ENCODE measurements at regions not wholly inside any gene's neighbourhood (a gene's known extent, or its start where the extent isn't known, plus 50 kb on each side); places are given as distances from the start of the nearest gene placed in this dataset.
A peak's percentile ranks its signal among the peaks of the same experiment; 100 is the strongest.
"Not testable (repeated sequence)": the region's sequence is repeated elsewhere in the genome, so short reads cannot be mapped to it uniquely, and the experiment has no call there.

DNA sequence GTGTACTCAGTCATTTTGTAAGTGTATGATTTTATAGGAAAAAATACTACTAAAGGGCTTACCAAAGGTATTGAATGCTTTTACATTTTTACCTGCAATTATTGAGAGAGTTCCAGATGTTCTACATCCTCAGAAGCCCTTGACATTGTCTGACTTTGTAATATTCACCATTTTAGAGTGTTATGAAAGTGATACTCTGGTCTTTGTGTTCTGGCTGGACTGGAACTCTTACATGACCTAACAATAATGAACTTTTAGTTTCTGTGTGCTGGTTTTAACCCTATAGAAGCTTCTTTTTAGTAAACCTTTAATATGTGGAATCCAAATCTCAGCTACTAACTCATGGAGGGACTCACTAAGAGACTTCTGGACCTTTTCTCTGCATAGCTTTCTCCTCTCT, 478.8 kb upstream of the SPANXN1 start:
- DNase-seq (ENCODE audit: low read depth): no peak

DNA sequence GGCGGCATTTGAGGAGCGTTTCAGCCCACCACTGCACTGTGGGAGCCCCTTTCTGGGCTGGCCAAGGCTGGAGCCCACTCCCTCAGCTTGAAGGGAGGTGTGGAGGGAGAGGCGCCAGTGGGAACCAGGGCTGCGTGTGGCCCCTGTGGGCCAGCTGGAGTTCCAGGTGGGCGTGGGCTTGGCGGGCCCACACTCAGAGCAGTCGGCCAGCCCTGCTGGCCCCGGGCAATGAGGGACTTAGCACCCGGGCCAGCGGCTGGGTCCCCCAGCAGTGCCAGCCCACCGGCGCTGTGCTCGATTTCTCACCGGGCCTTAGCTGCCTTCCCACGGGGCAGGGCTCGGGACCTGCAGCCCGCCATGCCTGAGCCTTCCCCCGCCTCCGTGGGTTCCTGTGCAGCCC, 463.8 kb upstream of the SPANXN1 start:
- H3K4me3 ChIP-seq (ENCODE audit: low read depth, low read length); DNase-seq (ENCODE audit: low read depth): not testable (repeated sequence)

More for the DNA sequence above, 478.8 kb upstream of the SPANXN1 start:
- no peak overlapping the region for H3K4me3 ChIP-seq (ENCODE audit: low read depth, low read length)

DNA sequence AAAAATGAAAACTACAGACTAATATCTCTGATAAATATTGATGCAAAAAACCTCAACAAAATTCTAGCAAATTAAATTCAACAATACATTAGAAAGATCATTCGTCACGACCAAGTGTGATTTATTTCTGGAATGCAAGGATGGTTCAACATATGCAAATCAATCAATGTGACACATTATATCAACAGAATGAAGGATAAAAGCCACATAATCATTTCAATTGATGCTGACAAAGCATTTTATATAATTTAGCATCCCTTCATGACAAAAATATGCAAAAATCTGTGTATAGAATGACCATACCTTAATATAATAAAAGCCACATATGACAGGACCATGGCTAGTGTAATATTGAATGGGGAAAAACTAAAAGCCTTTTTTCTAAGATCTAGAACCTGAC, 457.2 kb upstream of the SPANXN1 start:
- no peak for DNase-seq (ENCODE audit: low read depth)
- H3K4me3 ChIP-seq (ENCODE audit: low read depth, low read length): no peak overlapping the region

DNA sequence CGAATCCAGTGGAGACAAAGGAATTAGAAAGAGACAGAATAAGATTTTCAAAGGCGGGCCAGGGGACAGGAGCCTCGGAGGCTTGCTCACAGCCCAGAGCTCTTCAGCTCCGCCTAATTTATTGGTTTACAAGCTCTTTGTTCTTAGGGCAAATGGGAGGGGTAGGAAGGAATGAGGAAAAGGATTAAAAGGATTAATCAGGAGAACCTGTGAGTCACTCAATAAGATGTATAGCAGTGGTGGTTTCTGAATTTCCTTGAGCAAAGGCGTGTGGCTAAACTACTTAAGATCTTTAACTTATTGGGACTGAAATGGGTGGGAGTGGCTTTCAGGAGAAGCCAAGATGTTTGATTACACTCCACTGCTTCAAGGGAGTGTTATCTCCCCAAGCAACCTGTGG, 456.0 kb upstream of the SPANXN1 start:
- no peak for DNase-seq (ENCODE audit: low read depth)
- no peak overlapping the region for H3K4me3 ChIP-seq (ENCODE audit: low read depth, low read length)

DNA sequence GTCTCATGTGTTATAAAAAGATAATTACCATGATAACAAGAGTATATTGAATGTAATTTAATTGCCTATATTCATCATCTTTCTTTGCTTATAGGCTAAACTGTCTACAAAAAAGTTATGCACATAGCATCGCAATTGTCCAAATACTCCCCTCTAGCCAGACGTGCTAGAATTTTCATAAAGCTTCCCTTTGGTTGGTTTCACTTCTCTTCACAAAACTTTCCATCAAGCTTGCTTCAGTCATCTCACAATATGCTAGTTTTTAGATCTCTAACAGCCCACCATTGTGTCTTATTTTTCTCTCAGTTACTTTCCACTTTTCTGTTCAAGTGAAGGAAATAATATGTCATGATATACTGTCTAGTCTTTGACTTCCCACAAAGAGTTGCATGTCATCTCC, 448.3 kb upstream of the SPANXN1 start:
- no peak for DNase-seq (ENCODE audit: low read depth)
- no peak overlapping the region for H3K4me3 ChIP-seq (ENCODE audit: low read depth, low read length)

DNA sequence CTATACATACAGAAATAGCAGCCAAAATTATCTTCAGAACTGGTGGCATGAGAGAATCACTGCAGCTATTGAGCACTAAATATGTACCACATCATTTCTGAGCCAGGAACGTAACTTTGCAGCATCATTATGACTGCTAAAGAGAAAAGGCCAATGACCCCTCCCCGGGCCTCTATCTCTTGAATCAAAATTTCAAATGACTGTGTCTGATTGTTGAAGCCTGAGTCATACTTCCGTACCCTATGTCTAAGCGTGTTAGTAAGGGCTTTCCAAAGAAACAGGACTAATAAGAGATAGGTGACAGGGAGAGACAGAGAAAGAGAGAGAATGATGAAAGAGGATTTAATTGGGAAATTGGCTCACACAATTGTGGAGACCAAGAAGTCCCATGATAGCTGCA, 445.5 kb upstream of the SPANXN1 start:
- peak; percentile 33 for DNase-seq (ENCODE audit: low read depth)
- no peak overlapping the region for H3K4me3 ChIP-seq (ENCODE audit: low read depth, low read length)

DNA sequence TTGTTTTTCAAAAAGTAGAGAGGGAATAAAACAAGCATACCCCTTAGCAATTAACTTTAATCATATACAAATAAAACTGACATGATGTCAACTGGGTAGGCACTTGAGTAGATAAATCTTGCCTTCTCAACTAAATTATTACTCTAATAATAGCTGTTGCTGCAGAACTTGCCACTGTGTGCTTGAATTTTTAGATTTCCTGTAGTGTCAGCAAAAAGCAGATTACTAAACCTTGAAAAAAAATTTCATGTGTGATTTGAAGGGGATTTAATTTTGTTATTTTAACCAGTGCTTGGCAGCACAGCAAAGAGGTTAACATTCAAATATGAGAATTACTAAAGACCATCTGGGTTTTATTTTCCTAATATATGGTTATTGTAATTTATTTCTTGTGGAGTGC, 438.3 kb upstream of the SPANXN1 start:
- H3K4me3 ChIP-seq (ENCODE audit: low read depth, low read length): no peak overlapping the region
- DNase-seq (ENCODE audit: low read depth): no peak

DNA sequence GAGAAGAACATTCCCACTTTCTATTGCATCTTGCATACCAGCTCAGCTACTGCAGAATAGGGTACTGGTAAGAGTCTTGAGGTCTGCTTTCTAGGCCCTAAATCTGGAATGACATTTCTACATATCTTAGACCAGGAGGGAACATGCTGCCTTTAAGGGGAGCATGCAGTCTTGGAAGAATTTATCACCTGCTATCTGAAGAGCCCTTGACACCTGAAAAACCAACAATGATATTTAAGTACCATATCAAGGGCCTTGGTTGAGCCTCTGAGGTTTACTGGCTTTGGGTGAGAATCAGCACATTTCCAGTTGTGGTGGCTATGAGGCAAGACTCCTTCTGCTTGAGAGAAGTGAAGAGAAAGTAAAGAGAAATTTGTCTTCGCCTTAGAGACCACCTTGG, 436.8 kb upstream of the SPANXN1 start:
- H3K4me3 ChIP-seq (ENCODE audit: low read depth, low read length): no peak overlapping the region
- DNase-seq (ENCODE audit: low read depth): no peak

DNA sequence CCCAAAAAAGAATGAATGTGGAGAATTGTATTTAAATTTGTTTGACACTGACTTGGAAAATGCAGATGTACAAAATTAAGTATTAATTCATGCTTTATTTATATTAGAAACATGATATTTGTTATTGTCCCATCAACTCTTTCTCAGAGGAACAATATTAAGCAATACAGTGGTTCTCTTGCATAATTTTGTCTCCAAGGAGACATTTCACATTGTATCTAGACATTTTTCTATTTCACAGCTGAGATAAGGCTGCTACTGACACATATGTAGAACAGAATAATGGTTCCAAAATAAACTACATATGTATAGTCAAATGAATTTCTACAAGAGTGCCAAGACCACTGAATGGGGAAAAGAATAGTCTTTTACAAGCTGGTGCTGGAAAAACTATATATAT, 427.9 kb upstream of the SPANXN1 start:
- no peak for DNase-seq (ENCODE audit: low read depth)
- no peak overlapping the region for H3K4me3 ChIP-seq (ENCODE audit: low read depth, low read length)

DNA sequence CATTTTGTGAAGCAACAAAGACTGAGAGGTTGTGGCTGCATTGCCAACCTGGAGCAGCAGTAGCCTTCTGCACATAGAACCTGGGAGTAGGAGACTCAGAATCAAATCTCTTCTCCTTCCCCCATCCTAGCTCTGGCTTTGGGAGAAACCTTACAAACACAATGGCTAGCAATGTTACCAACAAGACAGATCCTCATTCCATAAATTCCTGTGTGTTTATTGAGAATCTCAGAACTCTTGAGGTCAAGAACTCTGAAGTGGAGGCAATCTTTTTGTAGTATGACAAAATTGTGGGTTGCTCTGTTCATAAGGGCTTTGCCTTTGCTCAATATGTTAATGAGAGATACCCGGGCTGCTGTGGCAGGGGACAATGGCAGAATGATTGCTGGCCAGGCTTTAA, 406.7 kb upstream of the SPANXN1 start:
- H3K4me3 ChIP-seq (ENCODE audit: low read depth, low read length): no peak overlapping the region
- no peak for DNase-seq (ENCODE audit: low read depth)

DNA sequence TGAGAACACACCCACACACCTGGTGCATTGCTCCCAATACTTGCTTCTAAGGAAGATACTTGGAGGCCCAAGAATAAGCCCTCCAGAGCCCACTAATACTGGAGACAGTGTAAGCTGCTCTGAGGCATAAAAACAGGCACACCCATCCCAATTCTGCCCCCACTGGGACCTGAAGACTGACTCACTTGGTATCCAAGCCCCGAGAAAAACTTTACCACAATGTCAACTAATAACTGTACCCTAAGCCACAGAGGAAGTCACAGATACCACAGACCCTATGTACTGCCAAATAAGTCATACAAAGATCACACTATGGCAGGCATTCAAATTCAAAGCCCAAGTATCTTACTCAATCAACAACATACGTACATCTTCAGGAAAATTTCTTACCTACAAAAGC, 398.2 kb upstream of the SPANXN1 start:
- DNase-seq (ENCODE audit: low read depth): peak; percentile 31
- H3K4me3 ChIP-seq (ENCODE audit: low read depth, low read length): no peak overlapping the region

DNA sequence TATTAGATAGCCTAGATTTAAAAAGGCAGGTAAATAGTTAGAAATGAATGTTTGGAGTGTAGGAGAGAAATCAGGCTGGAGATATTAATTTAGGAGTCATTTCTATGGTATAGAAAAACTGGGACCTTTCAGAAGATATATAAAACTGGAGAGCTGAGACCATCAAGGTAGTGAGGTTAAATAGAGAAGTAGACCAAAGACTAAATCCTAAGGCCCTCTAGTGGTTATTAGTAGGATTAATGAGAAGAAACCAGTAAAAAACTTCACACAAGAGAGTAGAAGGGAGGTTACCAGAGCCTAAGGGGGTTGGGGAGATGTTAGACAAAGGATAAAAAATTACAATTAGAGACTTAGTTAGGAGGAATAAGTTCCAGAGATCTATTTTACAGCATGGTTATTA, 351.0 kb upstream of the SPANXN1 start:
- DNase-seq (ENCODE audit: low read depth): no peak
- H3K4me3 ChIP-seq (ENCODE audit: low read depth, low read length): no peak overlapping the region

DNA sequence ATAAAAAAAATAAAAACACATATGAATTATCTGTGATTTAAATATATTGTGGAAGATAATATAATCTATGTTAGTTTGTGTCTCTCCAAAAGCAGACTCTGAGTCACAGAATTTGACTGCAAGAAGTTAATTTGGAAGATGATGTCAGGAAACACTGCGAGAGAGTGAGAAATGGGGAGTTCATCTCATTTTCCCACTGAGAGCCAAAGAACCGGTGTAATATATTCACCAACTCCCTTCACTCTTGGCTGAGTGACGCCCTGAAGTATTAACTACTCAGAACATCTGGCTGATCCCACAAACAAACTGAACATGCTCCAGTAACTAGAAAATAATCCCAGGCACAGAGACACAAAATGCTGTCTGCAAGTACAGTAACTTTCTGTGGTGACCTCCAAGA, 345.8 kb upstream of the SPANXN1 start:
- DNase-seq (ENCODE audit: low read depth): no peak
- H3K4me3 ChIP-seq (ENCODE audit: low read depth, low read length): no peak overlapping the region

DNA sequence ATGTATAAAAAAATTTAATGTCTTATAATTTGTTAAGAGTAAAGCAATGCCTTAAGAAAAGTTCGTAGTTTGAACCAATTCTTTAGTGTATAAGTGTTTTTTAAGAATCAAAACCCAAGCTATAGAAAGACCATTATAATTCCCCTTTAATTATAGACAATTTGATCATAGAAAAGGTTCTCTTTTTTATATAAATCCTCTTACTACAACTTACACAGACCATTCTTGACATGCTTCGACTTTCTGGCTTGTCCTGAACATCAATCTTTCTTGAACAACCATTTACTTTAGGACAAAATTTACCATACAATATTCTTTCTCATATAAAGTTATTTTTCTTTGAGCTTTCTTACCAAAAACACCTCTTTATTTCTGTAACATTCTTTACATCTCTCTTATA, 330.5 kb upstream of the SPANXN1 start:
- no peak overlapping the region for H3K4me3 ChIP-seq (ENCODE audit: low read depth, low read length)
- no peak for DNase-seq (ENCODE audit: low read depth)

DNA sequence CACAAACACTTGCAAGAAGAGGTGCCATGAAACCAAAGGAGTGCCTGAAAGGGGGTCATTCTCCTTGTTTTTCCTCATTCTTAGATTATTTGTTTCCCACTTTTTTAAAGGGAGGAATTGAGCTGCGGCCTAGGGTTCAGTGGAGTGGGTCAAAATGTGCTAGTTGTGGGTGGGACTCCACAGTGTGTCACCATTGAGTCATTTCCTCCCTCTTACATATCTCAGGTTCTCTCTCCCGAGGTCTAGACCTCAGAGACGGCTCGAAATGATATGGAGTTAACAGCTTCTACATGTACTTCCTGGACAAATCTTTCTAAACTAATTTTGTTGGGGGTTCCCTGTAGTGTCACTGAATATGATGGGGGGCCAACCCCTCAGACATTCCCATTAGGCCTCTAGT, 328.4 kb upstream of the SPANXN1 start:
- no peak for DNase-seq (ENCODE audit: low read depth)
- no peak overlapping the region for H3K4me3 ChIP-seq (ENCODE audit: low read depth, low read length)

DNA sequence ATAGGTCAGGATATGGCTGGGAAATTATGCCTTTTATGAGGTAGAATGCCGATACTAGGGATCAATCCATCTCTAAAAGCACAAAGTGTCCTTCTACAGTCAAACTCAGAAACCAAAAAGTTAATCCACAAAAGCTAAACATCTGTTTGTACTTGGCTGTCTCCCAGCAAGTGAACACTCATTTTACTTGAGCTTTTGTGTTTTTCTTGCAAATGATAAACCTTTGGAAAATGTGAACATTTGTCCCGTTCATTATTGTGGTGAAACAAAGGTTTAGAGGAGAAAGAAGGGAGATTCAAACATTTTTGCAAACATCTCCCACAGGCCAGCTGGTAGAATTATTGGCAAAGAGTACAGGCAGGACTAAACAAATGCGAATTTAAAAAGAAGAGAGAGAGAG, 300.6 kb upstream of the SPANXN1 start:
- DNase-seq (ENCODE audit: low read depth): peak; percentile 39
- no peak overlapping the region for H3K4me3 ChIP-seq (ENCODE audit: low read depth, low read length)
